Medulla oblongata (tissue), 1 donor: ENCODE measurements at regions not wholly inside any gene's neighbourhood (a gene's known extent, or its start where the extent isn't known, plus 50 kb on each side); places are given as distances from the start of the nearest gene placed in this dataset.
"Not testable (repeated sequence)": the region's sequence is repeated elsewhere in the genome, so short reads cannot be mapped to it uniquely, and the experiment has no call there.

ENCODE experiments used
- DNase-seq: peaks from one replicate; pipeline ENCODE4 v3.0.0-alpha.2; 2015; ENCODE audit errors: extremely low spot score

- no peak for DNase-seq
Measured at GRCh38 chr12:97984436-97984835, 521.8 kb downstream of the RMST start.

DNA sequence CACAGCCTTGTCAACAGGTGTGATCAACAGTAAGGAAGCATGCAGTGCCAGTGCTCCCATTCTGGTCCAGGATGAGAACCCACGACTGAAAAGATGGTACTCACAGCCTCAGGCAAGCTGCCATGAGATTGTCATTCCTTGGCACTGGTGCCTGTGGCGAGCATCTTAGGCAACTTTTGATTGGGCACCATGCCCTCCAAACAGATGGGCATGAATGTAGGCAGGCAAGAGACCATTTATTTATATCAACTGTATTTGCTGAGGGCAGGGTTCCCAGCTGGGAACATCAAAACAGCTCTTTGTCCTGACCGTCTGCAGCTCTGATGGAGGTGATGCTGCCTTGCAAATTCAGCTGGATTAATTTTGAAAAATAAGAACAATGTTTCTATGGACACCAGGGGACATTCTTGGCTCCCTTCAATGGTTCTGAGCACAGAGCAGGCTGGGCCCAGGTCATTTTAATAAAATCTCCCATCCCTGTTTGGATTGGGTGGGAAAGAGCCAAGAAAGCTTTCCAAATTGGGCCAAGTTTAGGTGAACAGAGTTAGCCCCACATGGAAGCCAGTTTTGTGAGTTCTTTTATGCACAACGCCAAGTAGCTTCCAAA is 522.5 kb downstream of the RMST start:
- no peak for DNase-seq

- no peak for DNase-seq
Measured at GRCh38 chr12:97985834-97986233, 523.2 kb downstream of the RMST start.

DNA sequence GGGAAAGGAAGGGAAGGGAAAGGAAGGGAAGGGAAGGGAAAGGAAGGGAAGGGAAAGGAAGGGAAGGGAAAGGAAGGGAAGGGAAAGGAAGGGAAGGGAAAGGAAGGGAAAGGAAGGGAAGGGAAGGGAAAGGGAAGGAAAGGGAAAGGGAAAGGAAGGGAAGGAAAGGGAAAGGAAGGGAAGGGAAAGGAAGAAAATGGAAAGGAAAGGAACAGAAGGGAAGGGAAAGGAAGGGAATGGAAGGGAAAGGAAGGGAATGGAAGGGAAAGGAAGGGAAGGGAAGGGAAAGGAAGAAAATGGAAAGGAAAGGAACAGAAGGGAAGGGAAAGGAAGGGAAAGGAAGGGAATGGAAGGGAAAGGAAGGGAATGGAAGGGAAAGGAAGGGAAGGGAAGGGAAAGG is 526.0 kb downstream of the RMST start:
- not testable (repeated sequence) for DNase-seq

DNA sequence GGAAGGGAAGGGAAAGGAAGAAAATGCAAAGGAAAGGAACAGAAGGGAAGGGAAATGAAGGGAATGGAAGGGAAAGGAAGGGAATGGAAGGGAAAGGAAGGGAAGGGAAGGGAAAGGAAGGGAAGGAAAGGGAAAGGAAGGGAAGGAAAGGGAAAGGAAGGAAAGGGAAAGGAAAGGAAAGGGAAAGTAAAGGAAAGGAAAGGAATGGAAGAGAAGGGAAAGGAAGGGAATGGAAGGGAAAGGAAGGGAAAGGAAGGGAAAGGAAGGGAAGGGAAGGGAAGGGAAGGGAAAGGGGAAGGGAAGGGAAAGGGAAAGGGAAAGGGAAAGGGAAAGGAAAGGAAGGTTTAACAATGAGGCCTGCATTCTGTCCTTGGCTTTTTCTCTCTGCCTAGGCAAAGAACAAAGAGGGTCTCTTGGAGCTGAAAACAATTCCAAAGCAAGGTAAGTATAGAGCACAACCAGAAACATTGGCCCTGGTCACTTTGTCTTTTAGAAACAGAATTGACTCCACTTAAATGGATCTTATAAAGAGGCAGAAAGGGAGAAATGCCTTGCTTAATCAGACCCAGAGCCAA is 525.9 kb upstream of the TMPO start:
- no peak for DNase-seq

DNA sequence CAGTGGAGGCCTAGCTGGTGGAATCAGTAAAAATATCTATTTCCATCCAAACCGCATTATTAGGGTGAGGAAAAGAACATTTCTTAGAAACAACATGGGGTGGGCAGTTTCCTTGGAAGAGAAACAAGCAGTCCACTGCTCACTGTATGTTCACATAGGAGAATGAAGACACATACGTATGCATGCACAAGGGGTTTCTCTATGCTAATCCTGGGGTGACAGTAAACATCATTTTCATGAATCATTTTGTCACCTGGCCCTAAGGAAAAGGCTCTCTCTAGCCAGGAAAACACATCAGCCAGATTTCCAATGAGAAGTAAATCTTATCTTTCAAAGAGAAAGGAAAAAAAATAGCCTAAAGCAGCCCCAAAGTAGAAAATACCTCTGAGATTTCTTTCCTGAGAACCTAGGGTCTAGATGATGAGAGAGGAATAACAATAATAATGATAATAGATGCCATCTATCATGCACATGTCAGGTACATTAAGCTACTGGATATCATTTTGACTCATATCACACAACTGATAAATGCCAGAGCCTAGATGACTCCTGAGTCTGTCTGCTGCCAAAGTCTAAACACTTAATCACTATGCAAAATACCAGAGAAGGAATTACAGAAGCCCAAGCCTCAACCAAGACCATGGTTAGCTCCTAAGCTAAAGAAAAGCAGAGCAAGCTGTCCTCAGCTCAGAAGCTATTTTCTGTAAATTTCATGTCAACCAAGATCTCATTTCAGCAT is 520.5 kb upstream of the TMPO start:
- no peak for DNase-seq

GRCh38 chr12:97995559-97995958 is 519.8 kb upstream of the TMPO start:
- DNase-seq: no peak

DNA sequence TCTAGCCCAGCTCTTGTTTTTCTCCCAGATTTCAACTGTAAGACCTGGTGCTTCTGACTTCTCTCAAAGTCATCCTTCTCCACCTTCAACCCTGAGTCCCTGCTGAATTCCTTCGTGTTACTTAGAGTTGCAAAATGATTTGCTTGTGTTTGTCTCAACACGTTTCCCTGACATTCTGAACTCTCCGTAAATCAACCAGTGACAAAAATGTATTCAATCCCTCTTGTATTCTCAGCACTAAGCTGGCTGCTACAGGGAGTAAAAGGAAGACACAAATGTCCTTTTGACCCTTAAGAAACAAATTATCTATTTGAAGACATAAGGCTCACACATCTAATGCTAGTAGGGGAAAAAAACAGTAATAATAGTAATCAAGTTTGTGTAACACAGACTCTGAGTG is 514.0 kb upstream of the TMPO start:
- no peak for DNase-seq

DNA sequence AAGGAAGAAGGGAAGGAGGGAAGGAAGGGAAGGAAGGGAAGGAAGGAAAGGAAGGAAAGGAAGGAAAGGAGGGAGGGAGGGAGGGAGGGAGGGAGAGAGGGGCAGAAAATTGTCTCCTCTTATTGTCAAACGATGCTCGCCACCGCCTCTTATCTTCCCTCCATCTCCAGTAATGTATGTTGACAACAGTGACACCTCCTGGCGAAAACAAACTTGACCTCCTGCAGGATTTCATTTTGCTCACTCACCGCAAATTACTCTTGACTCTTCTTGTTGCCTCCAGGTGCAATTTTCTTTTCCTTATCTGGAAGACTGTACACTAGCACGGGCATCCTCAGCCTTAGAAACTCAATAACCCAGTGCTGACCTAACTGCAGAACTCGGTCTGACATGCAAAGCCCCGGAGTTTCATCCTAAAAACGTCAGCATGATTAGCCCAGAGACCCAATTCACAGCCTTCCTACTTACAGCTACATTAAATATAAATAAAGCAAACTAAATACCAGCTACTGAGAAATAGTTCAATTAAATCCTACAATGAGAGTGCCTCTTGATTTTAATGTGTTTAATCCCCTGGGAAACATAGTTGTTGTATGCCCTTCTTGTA is 512.4 kb upstream of the TMPO start:
- DNase-seq: peak; percentile 52

DNA sequence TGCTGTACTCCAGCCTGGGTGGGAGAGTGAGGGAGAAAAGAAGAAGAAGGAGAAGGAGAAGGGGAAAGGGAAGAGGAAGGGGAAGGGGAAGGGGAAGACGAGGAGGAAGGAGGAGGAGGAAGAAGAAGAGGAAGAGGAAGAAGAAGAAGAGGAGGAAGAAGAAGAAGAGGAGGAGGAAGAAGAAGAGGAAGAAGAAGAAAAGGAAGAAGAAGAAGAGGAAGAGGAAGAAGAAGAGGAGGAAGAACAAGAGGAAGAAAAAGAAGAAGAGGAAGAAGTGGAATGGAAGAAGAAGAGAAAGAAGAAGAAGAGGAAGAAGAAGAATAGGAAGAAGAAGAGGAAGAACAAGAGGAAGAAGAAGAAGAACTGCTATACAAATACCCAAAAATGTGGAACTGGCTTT is 507.4 kb upstream of the TMPO start:
- no peak for DNase-seq

GRCh38 chr12:98013560-98013959 is 501.8 kb upstream of the TMPO start:
- no peak for DNase-seq

GRCh38 chr12:98018836-98019235 is 496.6 kb upstream of the TMPO start:
- DNase-seq: no peak

GRCh38 chr12:98020376-98020775 is 495.0 kb upstream of the TMPO start:
- DNase-seq: no peak

DNA sequence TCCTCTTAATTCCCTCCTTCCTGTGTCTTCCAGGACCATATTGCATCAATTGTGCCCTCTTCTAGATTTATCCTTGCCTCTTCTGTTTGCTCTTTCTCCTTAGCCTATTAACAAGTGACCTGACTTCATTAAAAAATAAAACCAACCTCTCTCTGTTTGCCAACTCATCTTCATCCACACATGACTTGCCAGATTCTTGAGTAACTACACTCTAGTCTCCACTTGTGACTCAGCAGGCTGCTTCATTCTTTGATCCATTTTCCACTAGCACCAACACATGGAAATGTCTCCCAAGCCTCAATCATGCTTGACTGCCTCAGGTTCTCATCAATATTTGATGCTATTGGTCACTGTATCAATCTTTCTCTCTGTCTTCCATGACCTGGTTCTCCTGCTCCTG is 492.4 kb upstream of the TMPO start:
- no peak for DNase-seq

DNA sequence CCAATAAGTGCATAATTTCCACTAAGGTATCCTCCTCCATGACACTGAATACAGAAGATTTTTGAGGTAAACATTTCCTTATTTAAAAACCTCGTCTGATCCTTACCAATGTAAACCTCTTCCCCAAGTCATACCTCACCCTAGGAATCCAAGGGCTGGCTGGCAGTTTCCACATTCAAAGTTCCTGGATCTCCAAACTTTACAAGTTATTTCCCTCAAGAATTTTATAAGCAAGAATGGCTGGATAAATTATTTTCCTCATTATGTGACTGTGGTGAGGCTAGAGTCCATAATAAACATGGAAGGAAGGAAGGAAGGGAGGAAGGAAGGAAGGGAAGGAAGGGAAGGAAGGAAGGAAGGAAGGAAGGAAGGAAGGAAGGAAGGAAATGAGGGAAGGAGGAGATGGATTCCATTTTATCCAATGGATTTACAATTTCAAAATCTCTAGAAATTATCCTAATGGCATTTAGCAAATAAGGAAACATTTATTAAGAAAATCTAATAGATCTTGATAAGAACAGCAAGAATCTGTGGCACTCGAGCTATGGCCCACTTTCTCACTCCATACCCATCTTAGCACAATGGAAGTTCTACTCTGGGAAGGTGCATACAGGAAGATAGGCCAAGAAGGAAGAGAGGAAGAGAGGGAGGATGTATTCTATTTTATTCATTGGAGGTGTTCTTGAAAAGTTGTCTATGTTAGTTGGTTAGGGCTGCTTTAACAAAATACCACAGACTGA is 477.8 kb upstream of the TMPO start:
- no peak for DNase-seq

DNA sequence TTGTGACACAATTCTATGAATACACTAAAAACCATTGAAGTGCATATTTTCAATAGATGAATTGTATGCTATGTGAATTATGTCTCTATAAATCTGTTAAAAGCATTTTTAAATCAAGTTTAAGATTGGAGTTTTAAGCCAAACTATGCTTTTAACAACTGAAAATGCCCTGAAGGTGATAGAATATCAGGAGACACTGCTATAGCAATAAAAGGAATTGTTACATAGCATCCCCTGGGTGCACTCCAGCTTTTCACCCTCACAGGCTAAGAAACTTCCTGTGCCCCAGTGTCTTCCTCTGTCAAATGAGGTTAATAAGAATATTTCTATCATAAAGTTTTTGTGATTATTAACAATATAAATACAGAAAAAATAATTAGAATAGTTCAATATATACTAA is 472.7 kb upstream of the TMPO start:
- no peak for DNase-seq

- no peak for DNase-seq
Measured at GRCh38 chr12:98045395-98045794, 470.0 kb upstream of the TMPO start.

GRCh38 chr12:98048326-98048725 is 467.1 kb upstream of the TMPO start:
- DNase-seq: no peak

DNA sequence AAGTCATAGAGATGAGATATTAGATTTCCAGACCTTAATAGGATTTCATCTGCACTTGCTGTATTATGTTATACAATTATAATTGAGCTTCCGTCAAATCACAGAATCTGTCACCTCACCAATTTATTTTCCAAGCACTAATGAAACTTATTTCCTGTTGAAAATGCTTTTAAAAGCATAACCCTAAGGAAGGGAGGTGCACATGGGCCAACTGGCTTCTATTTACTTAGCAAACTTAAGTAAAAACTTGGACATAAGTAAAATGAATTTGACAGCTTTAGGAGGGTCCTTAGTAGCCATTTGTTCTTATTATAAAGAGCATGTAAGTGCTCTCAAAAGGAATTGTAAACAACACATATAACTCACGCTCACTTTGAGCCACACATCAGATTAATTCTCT is 462.2 kb upstream of the TMPO start:
- no peak for DNase-seq

- no peak for DNase-seq
Measured at GRCh38 chr12:98057701-98058100, 457.7 kb upstream of the TMPO start.

DNA sequence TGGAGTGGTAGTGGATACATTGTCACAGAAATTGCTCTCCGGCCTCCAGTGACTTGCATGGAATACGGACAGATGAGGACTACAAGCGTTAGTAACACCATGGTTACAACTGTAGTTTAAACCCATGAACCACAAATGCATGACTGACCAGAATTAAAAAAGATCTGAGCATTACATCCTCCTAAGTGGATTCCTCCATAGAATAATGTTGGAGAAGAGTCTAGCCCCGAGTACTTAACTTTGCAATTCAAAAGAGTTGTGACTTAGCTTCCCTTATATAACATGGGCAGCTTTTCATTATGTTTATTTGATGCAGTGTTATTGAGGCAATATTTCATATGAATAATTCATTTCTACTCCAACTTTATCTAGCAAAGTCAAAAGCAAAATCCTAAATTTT is 457.2 kb upstream of the TMPO start:
- DNase-seq: no peak

DNA sequence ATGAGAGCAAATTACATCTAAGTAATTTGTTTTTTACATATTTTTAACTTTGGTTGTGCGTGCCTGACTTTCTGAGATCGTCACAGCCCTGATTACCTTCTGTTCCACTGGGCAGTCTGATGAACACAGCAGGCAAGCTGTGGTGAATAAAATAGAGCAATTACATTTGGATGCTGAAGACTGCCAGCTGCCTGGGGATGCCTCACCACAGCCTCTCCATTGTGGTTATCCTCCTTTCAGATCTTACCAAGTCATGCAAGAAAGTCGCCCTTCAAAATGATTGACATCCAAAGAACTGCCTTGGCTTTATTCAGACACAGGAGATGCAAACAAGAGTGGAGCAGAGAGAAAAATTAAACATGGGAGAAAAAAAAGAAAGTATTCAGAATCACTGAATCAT is 456.6 kb upstream of the TMPO start:
- DNase-seq: no peak
